K562 (cell line): ENCODE measurements at regions not wholly inside any gene's neighbourhood (a gene's known extent, or its start where the extent isn't known, plus 50 kb on each side); places are given as distances from the start of the nearest gene placed in this dataset.

ENCODE experiments used
- CC2D1A ChIP-seq: fragments of 450-650 bp; IDR thresholded peaks from 2 replicates; pipeline ENCODE4 v1.6.1; 2017; ENCODE audit warnings: mild to moderate bottlenecking
- EHMT2 ChIP-seq: fragments of 450-650 bp; IDR thresholded peaks from 2 replicates; pipeline ENCODE4 v1.6.1; 2018; ENCODE audit warnings: antibody characterized with exemption
- GABPA ChIP-seq: fragments of 200-800 bp; sonication (Bioruptor generic); conservative IDR thresholded peaks from 2 replicates; pipeline ENCODE4 v1.6.1; 2016; ENCODE audit warnings: low read depth, missing genetic modification characterization, missing compliant biosample characterization
- HDAC3 ChIP-seq: fragments of 450-650 bp; IDR thresholded peaks from 2 replicates; pipeline ENCODE4 v1.6.1; 2018; ENCODE audit warnings: borderline replicate concordance, mild to moderate bottlenecking, moderate library complexity; ENCODE audit not compliant: partially characterized antibody
- HSF4 ChIP-seq: fragments of 250-450 bp; sonication (Bioruptor Pico); IDR thresholded peaks from 2 replicates; pipeline ENCODE4 v2.1.2; 2022; ENCODE audit warnings: mild to moderate bottlenecking, moderate library complexity, borderline replicate concordance
- LCOR ChIP-seq: sonication (generic); formaldehyde crosslinking; IDR thresholded peaks from 2 replicates; pipeline ENCODE4 v1.8.0; 2022; ENCODE audit warnings: mild to moderate bottlenecking, missing genetic modification reagents
- MXI1 ChIP-seq: IDR thresholded peaks from 2 replicates; pipeline ENCODE4 v1.6.1; 2011; ENCODE audit warnings: low read depth, mild to moderate bottlenecking, improper control_type of control experiment, low read length
- RBM39 ChIP-seq: fragments of 200-400 bp; formaldehyde crosslinking; optimal IDR thresholded peaks from 2 replicates; pipeline ENCODE3; 2018; ENCODE audit warnings: low read depth, low read length
- TAF9B ChIP-seq: fragments of 450-650 bp; IDR thresholded peaks from 2 replicates; pipeline ENCODE4 v1.6.1; 2018; ENCODE audit warnings: mild to moderate bottlenecking; ENCODE audit not compliant: partially characterized antibody
- TF ChIP-seq, protein P1 (sequence below): fragments of 250-450 bp; sonication (Bioruptor Pico); IDR thresholded peaks from 2 replicates; pipeline ENCODE4 v1.8.0; 2021; ENCODE audit warnings: mild to moderate bottlenecking, moderate library complexity
- TF ChIP-seq, protein P2 (sequence below): fragments of 450-650 bp; IDR thresholded peaks from 2 replicates; pipeline ENCODE4 v1.7.1; 2018; ENCODE audit warnings: mild to moderate bottlenecking, low read depth; ENCODE audit not compliant: partially characterized antibody
- TF ChIP-seq, protein P3 (sequence below): fragments of 250-450 bp; sonication (Bioruptor Pico); IDR thresholded peaks from 2 replicates; pipeline ENCODE4 v1.4.0; 2020; ENCODE audit warnings: mild to moderate bottlenecking, moderate library complexity, borderline replicate concordance
- TF ChIP-seq, protein P4 (sequence below): sonication (generic); formaldehyde crosslinking; IDR thresholded peaks from 2 replicates; pipeline ENCODE4 v1.8.0; 2022; ENCODE audit warnings: mild to moderate bottlenecking, missing genetic modification reagents
- TF ChIP-seq, protein P5 (sequence below): fragments of 250-450 bp; sonication (Bioruptor Pico); IDR thresholded peaks from 2 replicates; pipeline ENCODE4 v1.5.0; 2021; ENCODE audit warnings: mild to moderate bottlenecking, moderate library complexity

- no peak for TF ChIP-seq RBM39
- TF ChIP-seq HSF4 (CRISPR knock-in tag) = no peak
- TF ChIP-seq, protein P1, sequence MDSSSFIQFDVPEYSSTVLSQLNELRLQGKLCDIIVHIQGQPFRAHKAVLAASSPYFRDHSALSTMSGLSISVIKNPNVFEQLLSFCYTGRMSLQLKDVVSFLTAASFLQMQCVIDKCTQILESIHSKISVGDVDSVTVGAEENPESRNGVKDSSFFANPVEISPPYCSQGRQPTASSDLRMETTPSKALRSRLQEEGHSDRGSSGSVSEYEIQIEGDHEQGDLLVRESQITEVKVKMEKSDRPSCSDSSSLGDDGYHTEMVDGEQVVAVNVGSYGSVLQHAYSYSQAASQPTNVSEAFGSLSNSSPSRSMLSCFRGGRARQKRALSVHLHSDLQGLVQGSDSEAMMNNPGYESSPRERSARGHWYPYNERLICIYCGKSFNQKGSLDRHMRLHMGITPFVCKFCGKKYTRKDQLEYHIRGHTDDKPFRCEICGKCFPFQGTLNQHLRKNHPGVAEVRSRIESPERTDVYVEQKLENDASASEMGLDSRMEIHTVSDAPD (CRISPR knock-in tag) = no peak
- TF ChIP-seq, protein P2, sequence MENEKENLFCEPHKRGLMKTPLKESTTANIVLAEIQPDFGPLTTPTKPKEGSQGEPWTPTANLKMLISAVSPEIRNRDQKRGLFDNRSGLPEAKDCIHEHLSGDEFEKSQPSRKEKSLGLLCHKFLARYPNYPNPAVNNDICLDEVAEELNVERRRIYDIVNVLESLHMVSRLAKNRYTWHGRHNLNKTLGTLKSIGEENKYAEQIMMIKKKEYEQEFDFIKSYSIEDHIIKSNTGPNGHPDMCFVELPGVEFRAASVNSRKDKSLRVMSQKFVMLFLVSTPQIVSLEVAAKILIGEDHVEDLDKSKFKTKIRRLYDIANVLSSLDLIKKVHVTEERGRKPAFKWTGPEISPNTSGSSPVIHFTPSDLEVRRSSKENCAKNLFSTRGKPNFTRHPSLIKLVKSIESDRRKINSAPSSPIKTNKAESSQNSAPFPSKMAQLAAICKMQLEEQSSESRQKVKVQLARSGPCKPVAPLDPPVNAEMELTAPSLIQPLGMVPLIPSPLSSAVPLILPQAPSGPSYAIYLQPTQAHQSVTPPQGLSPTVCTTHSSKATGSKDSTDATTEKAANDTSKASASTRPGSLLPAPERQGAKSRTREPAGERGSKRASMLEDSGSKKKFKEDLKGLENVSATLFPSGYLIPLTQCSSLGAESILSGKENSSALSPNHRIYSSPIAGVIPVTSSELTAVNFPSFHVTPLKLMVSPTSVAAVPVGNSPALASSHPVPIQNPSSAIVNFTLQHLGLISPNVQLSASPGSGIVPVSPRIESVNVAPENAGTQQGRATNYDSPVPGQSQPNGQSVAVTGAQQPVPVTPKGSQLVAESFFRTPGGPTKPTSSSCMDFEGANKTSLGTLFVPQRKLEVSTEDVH = peak; percentile 47
- peak; percentile 84; the same call in 1 of the 2 replicates for TF ChIP-seq LCOR (CRISPR knock-in tag)
- TF ChIP-seq, protein P3, sequence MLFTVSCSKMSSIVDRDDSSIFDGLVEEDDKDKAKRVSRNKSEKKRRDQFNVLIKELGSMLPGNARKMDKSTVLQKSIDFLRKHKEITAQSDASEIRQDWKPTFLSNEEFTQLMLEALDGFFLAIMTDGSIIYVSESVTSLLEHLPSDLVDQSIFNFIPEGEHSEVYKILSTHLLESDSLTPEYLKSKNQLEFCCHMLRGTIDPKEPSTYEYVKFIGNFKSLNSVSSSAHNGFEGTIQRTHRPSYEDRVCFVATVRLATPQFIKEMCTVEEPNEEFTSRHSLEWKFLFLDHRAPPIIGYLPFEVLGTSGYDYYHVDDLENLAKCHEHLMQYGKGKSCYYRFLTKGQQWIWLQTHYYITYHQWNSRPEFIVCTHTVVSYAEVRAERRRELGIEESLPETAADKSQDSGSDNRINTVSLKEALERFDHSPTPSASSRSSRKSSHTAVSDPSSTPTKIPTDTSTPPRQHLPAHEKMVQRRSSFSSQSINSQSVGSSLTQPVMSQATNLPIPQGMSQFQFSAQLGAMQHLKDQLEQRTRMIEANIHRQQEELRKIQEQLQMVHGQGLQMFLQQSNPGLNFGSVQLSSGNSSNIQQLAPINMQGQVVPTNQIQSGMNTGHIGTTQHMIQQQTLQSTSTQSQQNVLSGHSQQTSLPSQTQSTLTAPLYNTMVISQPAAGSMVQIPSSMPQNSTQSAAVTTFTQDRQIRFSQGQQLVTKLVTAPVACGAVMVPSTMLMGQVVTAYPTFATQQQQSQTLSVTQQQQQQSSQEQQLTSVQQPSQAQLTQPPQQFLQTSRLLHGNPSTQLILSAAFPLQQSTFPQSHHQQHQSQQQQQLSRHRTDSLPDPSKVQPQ (CRISPR knock-in tag) = no peak
- TF ChIP-seq, protein P4, sequence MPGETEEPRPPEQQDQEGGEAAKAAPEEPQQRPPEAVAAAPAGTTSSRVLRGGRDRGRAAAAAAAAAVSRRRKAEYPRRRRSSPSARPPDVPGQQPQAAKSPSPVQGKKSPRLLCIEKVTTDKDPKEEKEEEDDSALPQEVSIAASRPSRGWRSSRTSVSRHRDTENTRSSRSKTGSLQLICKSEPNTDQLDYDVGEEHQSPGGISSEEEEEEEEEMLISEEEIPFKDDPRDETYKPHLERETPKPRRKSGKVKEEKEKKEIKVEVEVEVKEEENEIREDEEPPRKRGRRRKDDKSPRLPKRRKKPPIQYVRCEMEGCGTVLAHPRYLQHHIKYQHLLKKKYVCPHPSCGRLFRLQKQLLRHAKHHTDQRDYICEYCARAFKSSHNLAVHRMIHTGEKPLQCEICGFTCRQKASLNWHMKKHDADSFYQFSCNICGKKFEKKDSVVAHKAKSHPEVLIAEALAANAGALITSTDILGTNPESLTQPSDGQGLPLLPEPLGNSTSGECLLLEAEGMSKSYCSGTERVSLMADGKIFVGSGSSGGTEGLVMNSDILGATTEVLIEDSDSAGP (CRISPR knock-in tag) = 0 out of 2 replicates have a peak, but pooled peaks have one; percentile 5
- TF ChIP-seq EHMT2 = no peak
- peak; percentile 63 for TF ChIP-seq GABPA
- TF ChIP-seq CC2D1A = peak; percentile 68
- TF ChIP-seq, protein P5, sequence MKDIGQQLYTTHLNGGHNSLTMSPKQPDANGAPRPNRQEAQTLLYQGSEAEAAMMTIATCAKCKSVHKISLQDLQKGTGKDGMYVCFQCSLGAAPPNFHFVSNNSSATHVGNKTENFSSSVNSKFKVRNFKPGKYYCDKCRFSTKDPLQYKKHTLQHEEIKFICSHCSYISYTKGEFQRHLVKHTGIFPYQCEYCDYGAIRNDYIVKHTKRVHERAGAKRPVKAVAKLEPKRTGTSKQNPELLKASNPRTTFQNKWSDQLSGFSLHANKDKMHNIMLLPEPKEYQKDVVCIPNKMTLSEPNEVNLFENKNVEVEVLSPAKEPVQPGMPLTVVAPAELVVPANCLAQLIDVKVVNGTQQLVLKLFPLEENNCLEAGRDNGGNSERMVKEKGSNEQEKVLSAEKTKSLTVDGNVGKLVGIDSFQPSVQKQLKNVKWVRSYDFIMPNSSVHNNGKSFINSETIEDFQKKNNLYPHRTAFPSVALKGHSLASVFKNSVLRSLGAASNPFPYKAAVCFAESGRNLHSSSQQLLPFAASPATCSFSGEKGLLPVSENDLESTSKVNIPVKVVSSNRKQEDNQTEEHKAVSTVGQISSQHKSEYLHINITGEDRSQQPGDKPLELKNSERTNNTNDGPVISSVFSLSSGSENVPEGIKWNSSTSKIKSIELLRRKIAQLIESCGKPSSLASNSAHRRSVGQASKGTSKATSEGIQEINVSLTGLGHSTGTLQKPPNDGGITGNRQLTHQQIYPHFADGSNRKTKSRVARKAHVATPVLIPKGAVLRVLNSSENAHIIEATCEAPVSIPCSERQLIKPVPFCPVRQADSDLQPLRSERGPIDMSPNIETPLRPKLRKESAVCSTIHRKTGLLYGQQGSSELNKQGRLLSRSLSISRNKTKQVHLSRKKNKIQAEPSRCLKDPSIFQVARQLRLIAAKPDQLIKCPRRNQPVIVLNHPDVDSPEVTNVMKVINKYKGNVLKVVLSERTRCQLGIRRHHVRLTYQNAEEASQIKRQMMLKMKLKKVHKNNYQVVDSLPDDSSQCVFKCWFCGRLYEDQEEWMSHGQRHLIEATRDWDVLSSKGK (CRISPR knock-in tag) = no peak
- TF ChIP-seq MXI1 = peak; percentile 60; the same call in 1 of the 2 replicates
- TF ChIP-seq HDAC3 = no peak
- TF ChIP-seq TAF9B = peak; percentile 76
These were observed 69.2 kb upstream of the CCDC180 start (continued) for GRCh38 chr9:97237951-97238889.
